ENCODE measurements at regions not wholly inside any gene's neighbourhood (a gene's known extent, or its start where the extent isn't known, plus 50 kb on each side); places are given as distances from the start of the nearest gene placed in this dataset.
"Not testable (repeated sequence)": the region's sequence is repeated elsewhere in the genome, so short reads cannot be mapped to it uniquely, and the experiment has no call there.

GRCh38 chr1:111063595-111063994 is 76.3 kb downstream of the DRAM2 start:
- Mint-ChIP-seq H3K4me1 (no peaks in the 10 kb centered on the region), H3K9me3 (peaks cover 70% of the 10 kb centered on the region), H3K36me3 (no peaks in the 10 kb centered on the region), H3K27me3 (ENCODE audit: low read depth) (no peaks in the 10 kb centered on the region), H3K4me3 (no peak overlapping the region), H3K27ac (no peak overlapping the region)
- no peak for TF ChIP-seq CTCF (IDR thresholded peaks at IDR 0.05; ENCODE audit: unreplicated experiment)
- DNase-seq (ENCODE audit: low spot score in 2 of 2, unreplicated experiment in 2 of 2) = no peak

GRCh38 chr1:111062624-111063023 is 77.3 kb downstream of the DRAM2 start:
- H3K36me3 Mint-ChIP-seq = no peaks in the 10 kb centered on the region
- peaks cover 64% of the 10 kb centered on the region for H3K9me3 Mint-ChIP-seq
- DNase-seq (ENCODE audit: low spot score in 2 of 2, unreplicated experiment in 2 of 2) = no peak
- H3K4me3 Mint-ChIP-seq = no peak overlapping the region
- no peaks in the 10 kb centered on the region for H3K4me1 Mint-ChIP-seq
- H3K27me3 Mint-ChIP-seq (ENCODE audit: low read depth) = no peaks in the 10 kb centered on the region
- H3K27ac Mint-ChIP-seq = no peak overlapping the region
- TF ChIP-seq CTCF (IDR thresholded peaks at IDR 0.05; ENCODE audit: unreplicated experiment) = no peak

- no peaks in the 10 kb centered on the region for H3K36me3 Mint-ChIP-seq
- H3K9me3 Mint-ChIP-seq = peaks cover 64% of the 10 kb centered on the region
- no peak for TF ChIP-seq CTCF (IDR thresholded peaks at IDR 0.05; ENCODE audit: unreplicated experiment)
- H3K4me1 Mint-ChIP-seq = no peaks in the 10 kb centered on the region
- no peak overlapping the region for H3K27ac Mint-ChIP-seq
- H3K4me3 Mint-ChIP-seq = no peak overlapping the region
- no peaks in the 10 kb centered on the region for H3K27me3 Mint-ChIP-seq (ENCODE audit: low read depth)
- no peak for DNase-seq (ENCODE audit: low spot score in 2 of 2, unreplicated experiment in 2 of 2)
Observed at GRCh38 chr1:111062081-111062480, 77.8 kb downstream of the DRAM2 start.

GRCh38 chr1:111054656-111055055 is 85.2 kb downstream of the DRAM2 start:
- no peak for DNase-seq (ENCODE audit: low spot score in 2 of 2, unreplicated experiment in 2 of 2)
- H3K27ac Mint-ChIP-seq = no peak overlapping the region
- H3K36me3 Mint-ChIP-seq = no peaks in the 10 kb centered on the region
- H3K4me3 Mint-ChIP-seq = no peak overlapping the region
- no peaks in the 10 kb centered on the region for H3K4me1 Mint-ChIP-seq
- no peak for TF ChIP-seq CTCF (IDR thresholded peaks at IDR 0.05; ENCODE audit: unreplicated experiment)
- peaks cover 63% of the 10 kb centered on the region for H3K9me3 Mint-ChIP-seq
- no peaks in the 10 kb centered on the region for H3K27me3 Mint-ChIP-seq (ENCODE audit: low read depth)

GRCh38 chr1:111052246-111052645 is 87.6 kb downstream of the DRAM2 start:
- Mint-ChIP-seq H3K4me3 (no peak overlapping the region), H3K27me3 (ENCODE audit: low read depth) (no peaks in the 10 kb centered on the region), H3K9me3 (peaks cover 76% of the 10 kb centered on the region), H3K27ac (no peak overlapping the region), H3K36me3 (no peaks in the 10 kb centered on the region), H3K4me1 (no peaks in the 10 kb centered on the region)
- DNase-seq (ENCODE audit: low spot score in 2 of 2, unreplicated experiment in 2 of 2) = no peak
- no peak for TF ChIP-seq CTCF (IDR thresholded peaks at IDR 0.05; ENCODE audit: unreplicated experiment)

- not testable (repeated sequence) for H3K4me3 Mint-ChIP-seq; H3K4me1 Mint-ChIP-seq; H3K27ac Mint-ChIP-seq; H3K27me3 Mint-ChIP-seq (ENCODE audit: low read depth); DNase-seq (ENCODE audit: low spot score in 2 of 2, unreplicated experiment in 2 of 2); H3K36me3 Mint-ChIP-seq
- H3K9me3 Mint-ChIP-seq = peaks cover 59% of the 10 kb centered on the region
Observed at GRCh38 chr1:111048253-111048652, 84.5 kb upstream of the LRIF1 start.
